ENCODE measurements at regions not wholly inside any gene's neighbourhood (a gene's known extent, or its start where the extent isn't known, plus 50 kb on each side); places are given as distances from the start of the nearest gene placed in this dataset.

DNA sequence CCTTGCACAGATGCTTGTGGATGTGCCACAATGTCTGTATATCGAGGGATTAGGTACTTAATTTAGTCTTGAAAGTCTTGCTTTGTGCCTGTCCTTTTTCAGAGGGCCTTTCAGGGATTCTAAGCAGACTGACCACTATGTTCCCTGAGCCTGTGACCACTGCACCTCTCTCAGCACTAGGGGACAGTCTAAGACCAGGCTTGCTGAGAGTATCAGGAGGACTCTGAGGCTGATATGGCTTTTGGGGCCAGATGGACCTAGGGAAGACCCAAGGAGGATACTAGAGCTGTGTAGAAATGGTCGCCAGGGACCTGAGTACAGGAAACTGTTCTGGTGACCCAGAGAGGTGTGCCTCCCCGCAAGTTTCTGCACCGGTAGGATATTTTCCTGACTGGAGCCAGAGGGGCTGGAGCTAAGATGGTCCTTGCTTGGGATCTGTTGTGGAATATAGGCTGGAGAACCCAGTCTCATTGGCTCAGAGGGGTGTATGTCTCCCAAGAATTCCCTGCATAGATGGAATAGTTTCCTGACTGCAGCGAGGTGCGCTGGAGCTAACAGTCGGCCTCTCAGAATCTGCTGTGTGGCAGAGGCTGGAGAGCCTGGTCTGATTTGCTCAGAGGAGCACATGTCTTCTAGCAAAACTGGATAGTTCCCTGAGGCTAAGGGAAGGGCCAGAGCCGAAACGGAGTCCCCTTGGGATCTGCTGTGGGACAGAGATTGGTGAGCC lies 213.2 kb upstream of the DCBLD2 start:
- ChIA-PET SMC1A (ENCODE audit: uncharacterized antibody, unreplicated experiment) (interaction anchor here (0.9 kb wide), 1 partner anchor 693 kb away, joined by 4 read pairs; no protein-coding TSS in a partner anchor), CTCF (interaction anchor here (0.6 to 1.7 kb wide), 6 partner anchors 58 to 1215 kb away, joined by 3 to 5 read pairs (median 4); no protein-coding TSS in a partner anchor), RAD21 (ENCODE audit: unreplicated experiment) (interaction anchor here (1.3 kb wide), 1 partner anchor 417 kb away, joined by 4 read pairs; no protein-coding TSS in a partner anchor), POLR2A (no interaction called here)
- TF ChIP-seq, protein P1, sequence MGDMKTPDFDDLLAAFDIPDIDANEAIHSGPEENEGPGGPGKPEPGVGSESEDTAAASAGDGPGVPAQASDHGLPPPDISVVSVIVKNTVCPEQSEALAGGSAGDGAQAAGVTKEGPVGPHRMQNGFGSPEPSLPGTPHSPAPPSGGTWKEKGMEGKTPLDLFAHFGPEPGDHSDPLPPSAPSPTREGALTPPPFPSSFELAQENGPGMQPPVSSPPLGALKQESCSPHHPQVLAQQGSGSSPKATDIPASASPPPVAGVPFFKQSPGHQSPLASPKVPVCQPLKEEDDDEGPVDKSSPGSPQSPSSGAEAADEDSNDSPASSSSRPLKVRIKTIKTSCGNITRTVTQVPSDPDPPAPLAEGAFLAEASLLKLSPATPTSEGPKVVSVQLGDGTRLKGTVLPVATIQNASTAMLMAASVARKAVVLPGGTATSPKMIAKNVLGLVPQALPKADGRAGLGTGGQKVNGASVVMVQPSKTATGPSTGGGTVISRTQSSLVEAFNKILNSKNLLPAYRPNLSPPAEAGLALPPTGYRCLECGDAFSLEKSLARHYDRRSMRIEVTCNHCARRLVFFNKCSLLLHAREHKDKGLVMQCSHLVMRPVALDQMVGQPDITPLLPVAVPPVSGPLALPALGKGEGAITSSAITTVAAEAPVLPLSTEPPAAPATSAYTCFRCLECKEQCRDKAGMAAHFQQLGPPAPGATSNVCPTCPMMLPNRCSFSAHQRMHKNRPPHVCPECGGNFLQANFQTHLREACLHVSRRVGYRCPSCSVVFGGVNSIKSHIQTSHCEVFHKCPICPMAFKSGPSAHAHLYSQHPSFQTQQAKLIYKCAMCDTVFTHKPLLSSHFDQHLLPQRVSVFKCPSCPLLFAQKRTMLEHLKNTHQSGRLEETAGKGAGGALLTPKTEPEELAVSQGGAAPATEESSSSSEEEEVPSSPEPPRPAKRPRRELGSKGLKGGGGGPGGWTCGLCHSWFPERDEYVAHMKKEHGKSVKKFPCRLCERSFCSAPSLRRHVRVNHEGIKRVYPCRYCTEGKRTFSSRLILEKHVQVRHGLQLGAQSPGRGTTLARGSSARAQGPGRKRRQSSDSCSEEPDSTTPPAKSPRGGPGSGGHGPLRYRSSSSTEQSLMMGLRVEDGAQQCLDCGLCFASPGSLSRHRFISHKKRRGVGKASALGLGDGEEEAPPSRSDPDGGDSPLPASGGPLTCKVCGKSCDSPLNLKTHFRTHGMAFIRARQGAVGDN (IDR thresholded peaks at IDR 0.05) = no peak
- TF ChIP-seq RUNX3 (IDR thresholded peaks at IDR 0.05; ENCODE audit: low read length) (peak; percentile 51; the same call in 1 of the 2 replicates), YY1 (IDR thresholded peaks at IDR 0.05; ENCODE audit: low read depth, low read length) (0 out of 2 replicates have a peak, but pooled peaks have one; percentile 18), SMC3 (IDR thresholded peaks at IDR 0.05; ENCODE audit: borderline replicate concordance, low read length) (peak; percentile 62; the same call in 1 of the 2 replicates), RAD21 (IDR thresholded peaks at IDR 0.05; ENCODE audit: insufficient read depth, low read depth, low read length) (peak; percentile 98)
- TF ChIP-seq, protein P2, sequence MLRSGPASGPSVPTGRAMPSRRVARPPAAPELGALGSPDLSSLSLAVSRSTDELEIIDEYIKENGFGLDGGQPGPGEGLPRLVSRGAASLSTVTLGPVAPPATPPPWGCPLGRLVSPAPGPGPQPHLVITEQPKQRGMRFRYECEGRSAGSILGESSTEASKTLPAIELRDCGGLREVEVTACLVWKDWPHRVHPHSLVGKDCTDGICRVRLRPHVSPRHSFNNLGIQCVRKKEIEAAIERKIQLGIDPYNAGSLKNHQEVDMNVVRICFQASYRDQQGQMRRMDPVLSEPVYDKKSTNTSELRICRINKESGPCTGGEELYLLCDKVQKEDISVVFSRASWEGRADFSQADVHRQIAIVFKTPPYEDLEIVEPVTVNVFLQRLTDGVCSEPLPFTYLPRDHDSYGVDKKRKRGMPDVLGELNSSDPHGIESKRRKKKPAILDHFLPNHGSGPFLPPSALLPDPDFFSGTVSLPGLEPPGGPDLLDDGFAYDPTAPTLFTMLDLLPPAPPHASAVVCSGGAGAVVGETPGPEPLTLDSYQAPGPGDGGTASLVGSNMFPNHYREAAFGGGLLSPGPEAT (IDR thresholded peaks at IDR 0.05; ENCODE audit: low read depth) = no peak
- TF ChIP-seq, protein P3, sequence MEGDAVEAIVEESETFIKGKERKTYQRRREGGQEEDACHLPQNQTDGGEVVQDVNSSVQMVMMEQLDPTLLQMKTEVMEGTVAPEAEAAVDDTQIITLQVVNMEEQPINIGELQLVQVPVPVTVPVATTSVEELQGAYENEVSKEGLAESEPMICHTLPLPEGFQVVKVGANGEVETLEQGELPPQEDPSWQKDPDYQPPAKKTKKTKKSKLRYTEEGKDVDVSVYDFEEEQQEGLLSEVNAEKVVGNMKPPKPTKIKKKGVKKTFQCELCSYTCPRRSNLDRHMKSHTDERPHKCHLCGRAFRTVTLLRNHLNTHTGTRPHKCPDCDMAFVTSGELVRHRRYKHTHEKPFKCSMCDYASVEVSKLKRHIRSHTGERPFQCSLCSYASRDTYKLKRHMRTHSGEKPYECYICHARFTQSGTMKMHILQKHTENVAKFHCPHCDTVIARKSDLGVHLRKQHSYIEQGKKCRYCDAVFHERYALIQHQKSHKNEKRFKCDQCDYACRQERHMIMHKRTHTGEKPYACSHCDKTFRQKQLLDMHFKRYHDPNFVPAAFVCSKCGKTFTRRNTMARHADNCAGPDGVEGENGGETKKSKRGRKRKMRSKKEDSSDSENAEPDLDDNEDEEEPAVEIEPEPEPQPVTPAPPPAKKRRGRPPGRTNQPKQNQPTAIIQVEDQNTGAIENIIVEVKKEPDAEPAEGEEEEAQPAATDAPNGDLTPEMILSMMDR (IDR thresholded peaks at IDR 0.05 in 2 of 3, conservative IDR thresholded peaks at IDR 0.05 in 1 of 3; ENCODE audit: control insufficient read depth in 2 of 3, extremely low read depth in 1 of 3, insufficient read depth in 1 of 3, low read depth in 3 of 3, low read length in 3 of 3) = peak; percentile 34 to 72 (median 61); a peak in 5 of 6 replicates
- Histone ChIP-seq H3K79me2 (ENCODE audit: control insufficient read depth, insufficient read depth, low read length) (no peaks in the 10 kb centered on the region), H2AFZ (ENCODE audit: control insufficient read depth, low read depth, low read length) (no peak overlapping the region), H3K9me3 (replicated peaks; ENCODE audit: control insufficient read depth, insufficient read depth, low read length) (no peaks in the 10 kb centered on the region), H3K9ac (ENCODE audit: control insufficient read depth, insufficient read depth, low read length) (no peak overlapping the region), H3K27me3 (replicated peaks in 1 of 2; ENCODE audit: control insufficient read depth in 2 of 2, insufficient read depth in 2 of 2, low read length in 1 of 2) (no peaks in the 10 kb centered on the region), H3K36me3 (ENCODE audit: control insufficient read depth in 2 of 2, insufficient read depth in 2 of 2, low read length in 1 of 2) (no peaks in the 10 kb centered on the region), H3K27ac (ENCODE audit: control insufficient read depth, insufficient read depth) (no peak overlapping the region), H3K4me2 (ENCODE audit: control insufficient read depth, insufficient read depth) (no peak overlapping the region), H3K4me1 (ENCODE audit: control insufficient read depth, insufficient read depth, low read length) (no peaks in the 10 kb centered on the region), H4K20me1 (ENCODE audit: control insufficient read depth, insufficient read depth) (no peaks in the 10 kb centered on the region), H3K4me3 (no peak overlapping the region)
- in situ Hi-C loops (cut with MboI) (no loop called here), intact Hi-C loops (cut with micrococcal nuclease; ENCODE audit: unreplicated experiment) (loop anchor here (5.0 to 10.0 kb wide), 4 partner anchors 58 to 640 kb away; no protein-coding TSS in a partner anchor)
- no peak for DNase-seq (ENCODE audit: low read depth, low spot score)
- WGBS (ENCODE audit: insufficient coverage, insufficient replicate concordance, low lambda C conversion rate, missing lambda C conversion rate) = 52% methylated on average over 9 of the region's 9 CpGs
- no TSS peak for BruUV-seq (replicated peaks)
- FAIRE-seq = no peak
- ATAC-seq = peak; percentile 87
